Activated T-helper 2 cell treated with anti-CD3 and anti-CD28 coated beads, Interferon-gamma antibody, Interleukin-2, Interleukin-4, amounts not matched to agents 10 μg/mL and 5 μg/mL and 100 μg/mL, durations not matched to agents 14 hours and 24 hours and 36 hours (primary cell): ENCODE measurements at regions not wholly inside any gene's neighbourhood (a gene's known extent, or its start where the extent isn't known, plus 50 kb on each side); places are given as distances from the start of the nearest gene placed in this dataset.

Experiments
- DNase-seq: peaks from one replicate; pipeline ENCODE4 v3.0.0; 2021; ENCODE audit warnings: low spot score
- H3K27ac Mint-ChIP-seq: one replicate; pipeline ENCODE4 v1.8.0; 2021; ENCODE audit warnings: mixed read lengths
- H3K27me3 Mint-ChIP-seq: one replicate; pipeline ENCODE4 v1.8.0; 2021; ENCODE audit warnings: low read depth, mixed read lengths
- H3K36me3 Mint-ChIP-seq: one replicate; pipeline ENCODE4 v1.8.0; 2021; ENCODE audit warnings: low read depth, mixed read lengths
- H3K4me1 Mint-ChIP-seq: one replicate; pipeline ENCODE4 v1.8.0; 2021; ENCODE audit warnings: low read depth, mixed read lengths
- H3K4me3 Mint-ChIP-seq: one replicate; pipeline ENCODE4 v1.8.0; 2021; ENCODE audit warnings: low read depth, mild to moderate bottlenecking, moderate library complexity, mixed read lengths
- H3K9me3 Mint-ChIP-seq: one replicate; pipeline ENCODE4 v1.8.0; 2021; ENCODE audit warnings: mixed read lengths
- intact Hi-C: fragments of 100-400 bp; cut with micrococcal nuclease; formaldehyde crosslinking; loops from one replicate; pipeline ENCODE4 v1.15.1; 2023

GRCh38 chr9:27967210-27967609 lies 393.9 kb upstream of the C9orf72 start:
- H3K4me1 Mint-ChIP-seq = no peaks in the 10 kb centered on the region
- no peak overlapping the region for H3K4me3 Mint-ChIP-seq
- no peaks in the 10 kb centered on the region for H3K27me3 Mint-ChIP-seq
- DNase-seq = no peak
- no peak overlapping the region for H3K27ac Mint-ChIP-seq
- no peaks in the 10 kb centered on the region for H3K36me3 Mint-ChIP-seq
- intact Hi-C loops = loop anchor here (10.0 kb wide), 1 partner anchor 58 kb away; no protein-coding TSS in a partner anchor
- H3K9me3 Mint-ChIP-seq = no peaks in the 10 kb centered on the region

- no peak overlapping the region for H3K4me3 Mint-ChIP-seq
- no peak overlapping the region for H3K27ac Mint-ChIP-seq
- no peaks in the 10 kb centered on the region for H3K27me3 Mint-ChIP-seq
- H3K4me1 Mint-ChIP-seq = no peaks in the 10 kb centered on the region
- DNase-seq = no peak
- no peaks in the 10 kb centered on the region for H3K9me3 Mint-ChIP-seq
- H3K36me3 Mint-ChIP-seq = no peaks in the 10 kb centered on the region
- intact Hi-C loops = no loop called here
Observed at GRCh38 chr9:27977931-27978330, 404.6 kb upstream of the C9orf72 start.

- no peaks in the 10 kb centered on the region for H3K36me3 Mint-ChIP-seq
- DNase-seq = no peak
Observed at GRCh38 chr9:27985714-27986113, 412.4 kb upstream of the C9orf72 start.

GRCh38 chr9:27990524-27990923 lies 417.2 kb upstream of the C9orf72 start:
- DNase-seq = no peak
- no peak overlapping the region for H3K27ac Mint-ChIP-seq

More at GRCh38 chr9:27985714-27986113, 412.4 kb upstream of the C9orf72 start:
- Mint-ChIP-seq H3K27me3 (no peaks in the 10 kb centered on the region), H3K27ac (no peak overlapping the region), H3K9me3 (peaks cover 3% of the 10 kb centered on the region), H3K4me1 (no peaks in the 10 kb centered on the region), H3K4me3 (no peak overlapping the region)
- intact Hi-C loops = no loop called here

GRCh38 chr9:27991221-27991620 lies 417.9 kb upstream of the C9orf72 start:
- Mint-ChIP-seq H3K27me3 (no peaks in the 10 kb centered on the region), H3K36me3 (no peaks in the 10 kb centered on the region), H3K4me1 (no peaks in the 10 kb centered on the region), H3K27ac (no peak overlapping the region), H3K4me3 (no peak overlapping the region), H3K9me3 (peaks cover 3% of the 10 kb centered on the region)
- DNase-seq = no peak
- intact Hi-C loops = no loop called here

More at GRCh38 chr9:27990524-27990923, 417.2 kb upstream of the C9orf72 start:
- intact Hi-C loops = no loop called here
- Mint-ChIP-seq H3K36me3 (no peaks in the 10 kb centered on the region), H3K4me3 (no peak overlapping the region), H3K9me3 (peaks cover 3% of the 10 kb centered on the region), H3K4me1 (no peaks in the 10 kb centered on the region), H3K27me3 (no peaks in the 10 kb centered on the region)

DNA sequence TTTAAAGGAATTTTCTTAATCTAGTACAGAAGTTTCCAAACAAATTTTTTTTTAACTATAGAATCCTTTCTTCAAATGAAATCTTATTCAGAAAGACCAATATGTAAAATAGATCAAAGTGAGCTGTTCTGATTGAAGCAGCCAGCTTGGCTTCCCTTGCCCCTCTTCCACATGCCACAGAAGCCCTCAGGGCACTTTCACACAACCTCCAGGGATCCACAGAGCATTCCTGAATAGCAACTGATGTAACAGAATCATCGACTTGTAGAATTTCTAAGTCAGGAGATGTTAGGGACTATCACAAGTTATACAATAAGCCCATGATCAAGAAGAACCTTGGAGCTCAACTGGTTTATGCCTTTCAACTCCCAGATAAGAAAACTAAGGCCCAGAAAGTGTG lies 427.8 kb upstream of the C9orf72 start:
- no peak overlapping the region for H3K27ac Mint-ChIP-seq
- no peaks in the 10 kb centered on the region for H3K36me3 Mint-ChIP-seq
- intact Hi-C loops = no loop called here
- no peaks in the 10 kb centered on the region for H3K27me3 Mint-ChIP-seq
- H3K4me1 Mint-ChIP-seq = no peaks in the 10 kb centered on the region
- no peaks in the 10 kb centered on the region for H3K9me3 Mint-ChIP-seq
- H3K4me3 Mint-ChIP-seq = no peak overlapping the region
- no peak for DNase-seq

GRCh38 chr9:28004900-28005299 lies 431.6 kb upstream of the C9orf72 start:
- Mint-ChIP-seq H3K9me3 (no peaks in the 10 kb centered on the region), H3K27me3 (no peaks in the 10 kb centered on the region), H3K27ac (no peak overlapping the region), H3K4me3 (no peak overlapping the region), H3K36me3 (no peaks in the 10 kb centered on the region), H3K4me1 (no peaks in the 10 kb centered on the region)
- intact Hi-C loops = no loop called here
- DNase-seq = no peak

- Mint-ChIP-seq H3K27me3 (no peaks in the 10 kb centered on the region), H3K4me3 (no peak overlapping the region), H3K4me1 (no peaks in the 10 kb centered on the region), H3K9me3 (no peaks in the 10 kb centered on the region), H3K36me3 (no peaks in the 10 kb centered on the region), H3K27ac (no peak overlapping the region)
- intact Hi-C loops = no loop called here
- DNase-seq = no peak
Observed at GRCh38 chr9:28005779-28006178, 432.5 kb upstream of the C9orf72 start.

GRCh38 chr9:28007097-28007817 lies 434.0 kb upstream of the C9orf72 start:
- DNase-seq = no peak
- intact Hi-C loops = no loop called here
- Mint-ChIP-seq H3K27ac (no peak overlapping the region), H3K4me3 (no peak overlapping the region), H3K36me3 (no peaks in the 10 kb centered on the region), H3K27me3 (no peaks in the 10 kb centered on the region), H3K4me1 (no peaks in the 10 kb centered on the region), H3K9me3 (no peaks in the 10 kb centered on the region)

DNA sequence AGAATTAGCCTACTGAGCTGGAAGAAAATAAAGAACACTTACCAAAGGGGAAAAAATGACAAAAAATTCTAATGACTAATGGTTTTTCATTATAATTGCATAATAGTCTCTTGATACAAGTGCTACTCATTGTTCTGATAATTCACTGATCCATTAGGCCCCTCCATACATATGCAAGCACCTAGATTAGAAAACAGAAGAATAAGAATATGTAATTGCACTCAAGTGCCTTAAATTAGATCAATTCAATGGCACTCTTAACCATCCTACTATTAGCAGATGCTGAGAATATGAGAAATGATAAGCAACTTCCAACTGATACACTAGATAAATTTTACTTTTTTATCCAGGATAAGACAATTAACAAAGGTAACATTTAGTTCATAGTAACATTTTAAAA lies 440.9 kb upstream of the C9orf72 start:
- H3K27ac Mint-ChIP-seq = no peak overlapping the region
- H3K27me3 Mint-ChIP-seq = no peaks in the 10 kb centered on the region
- no peaks in the 10 kb centered on the region for H3K9me3 Mint-ChIP-seq
- DNase-seq = no peak
- intact Hi-C loops = no loop called here
- no peak overlapping the region for H3K4me3 Mint-ChIP-seq
- no peaks in the 10 kb centered on the region for H3K36me3 Mint-ChIP-seq
- H3K4me1 Mint-ChIP-seq = no peaks in the 10 kb centered on the region

DNA sequence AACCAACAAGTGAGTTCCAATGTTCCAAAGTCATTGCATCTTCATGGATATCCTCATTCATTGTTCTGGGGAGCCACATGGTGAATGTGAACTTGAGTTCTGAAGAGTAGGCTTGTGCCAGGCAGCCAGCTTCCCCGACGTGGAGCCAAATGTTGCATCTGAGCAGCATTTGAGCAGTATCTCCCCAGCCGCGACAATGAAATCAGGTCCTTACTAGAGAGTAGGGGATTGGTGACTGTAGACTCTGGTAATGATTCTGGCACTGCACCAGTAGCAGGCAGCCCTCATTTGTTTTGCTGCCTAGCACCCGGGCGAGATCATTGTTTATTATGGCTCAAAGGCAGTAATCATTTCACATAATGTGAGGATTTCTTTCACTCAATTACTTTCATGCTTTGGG lies 451.4 kb upstream of the C9orf72 start:
- no peaks in the 10 kb centered on the region for H3K4me1 Mint-ChIP-seq
- no peak overlapping the region for H3K27ac Mint-ChIP-seq
- intact Hi-C loops = loop anchor here (10.0 kb wide), 1 partner anchor 60 kb away; no protein-coding TSS in a partner anchor
- no peaks in the 10 kb centered on the region for H3K9me3 Mint-ChIP-seq
- no peaks in the 10 kb centered on the region for H3K27me3 Mint-ChIP-seq
- no peak for DNase-seq
- H3K36me3 Mint-ChIP-seq = no peaks in the 10 kb centered on the region
- H3K4me3 Mint-ChIP-seq = no peak overlapping the region

DNA sequence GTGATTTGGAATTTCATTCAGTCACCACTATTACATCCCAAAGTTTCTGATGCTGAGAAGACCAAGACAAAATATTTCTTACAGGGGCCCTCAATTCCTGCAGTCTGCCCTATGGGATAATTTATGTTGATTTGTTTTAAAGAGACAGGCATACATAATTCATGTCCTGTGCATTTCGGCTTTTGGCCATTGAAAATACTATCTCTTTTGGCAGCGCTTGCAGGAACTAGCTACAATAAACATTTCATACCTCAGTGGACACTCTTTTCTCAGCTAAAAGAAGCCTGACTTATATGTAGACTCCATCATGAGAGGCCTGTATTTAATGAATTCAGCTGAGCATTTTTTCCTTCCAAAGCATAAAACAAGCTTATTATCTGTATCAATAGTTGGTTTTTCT lies 451.9 kb upstream of the C9orf72 start:
- intact Hi-C loops = loop anchor here (10.0 kb wide), 1 partner anchor 60 kb away; no protein-coding TSS in a partner anchor
- H3K27ac Mint-ChIP-seq = no peak overlapping the region
- no peaks in the 10 kb centered on the region for H3K4me1 Mint-ChIP-seq
- no peaks in the 10 kb centered on the region for H3K9me3 Mint-ChIP-seq
- no peaks in the 10 kb centered on the region for H3K36me3 Mint-ChIP-seq
- no peak overlapping the region for H3K4me3 Mint-ChIP-seq
- no peak for DNase-seq
- no peaks in the 10 kb centered on the region for H3K27me3 Mint-ChIP-seq

GRCh38 chr9:28031521-28032267 lies 458.4 kb upstream of the C9orf72 start:
- no peak overlapping the region for H3K4me3 Mint-ChIP-seq
- H3K9me3 Mint-ChIP-seq = no peaks in the 10 kb centered on the region
- no peaks in the 10 kb centered on the region for H3K27me3 Mint-ChIP-seq
- no peak for DNase-seq
- no peaks in the 10 kb centered on the region for H3K4me1 Mint-ChIP-seq
- intact Hi-C loops = no loop called here
- no peak overlapping the region for H3K27ac Mint-ChIP-seq
- no peaks in the 10 kb centered on the region for H3K36me3 Mint-ChIP-seq
